SK-N-SH (cell line): ENCODE measurements at regions not wholly inside any gene's neighbourhood (a gene's known extent, or its start where the extent isn't known, plus 50 kb on each side); places are given as distances from the start of the nearest gene placed in this dataset.

Experiments used
- CTCF ChIA-PET: fragments of 300-600, 350-600 bp; formaldehyde crosslinking; extraction: SDS; loops from one replicate; lab custom pipeline; 2021; lab: Yijun Ruan, JAX
- POLR2A ChIA-PET: fragments of 350-600 bp; sonication (Branson Sonifier 250); formaldehyde crosslinking; extraction: SDS; loops from one replicate; lab custom pipeline; 2020; ENCODE audit warnings: antibody characterized with exemption, inconsistent platforms; lab: Yijun Ruan, JAX
- DNase-seq: peaks from one replicate; pipeline ENCODE4 v3.0.0; 2012
- H2AFZ ChIP-seq: fragments of 200-600 bp; sonication (generic); 2 replicates; pipeline ENCODE4 v1.8.1; 2016; ENCODE audit warnings: antibody characterized with exemption, mild to moderate bottlenecking, low read depth
- H3F3A ChIP-seq: fragments of 200-600 bp; sonication (generic); replicated peaks from 2 replicates; pipeline ENCODE3; 2016; ENCODE audit warnings: antibody characterized with exemption, mild to moderate bottlenecking; ENCODE audit not compliant: insufficient read depth
- H3K27ac ChIP-seq, 2 experiments: fragments of 200-500 bp in 1 of 2; fragments of 200-600 bp in 1 of 2; sonication (Bioruptor generic) in 1 of 2; sonication (generic), shearing (Covaris generic) in 1 of 2; 2 replicates each; pipeline versions ENCODE4 v1.5.1 to v1.6.1; 2014 to 2016; ENCODE audit warnings: low read depth in 2 of 2, inconsistent platforms in 1 of 2, low read length in 1 of 2, mild to moderate bottlenecking in 1 of 2, mixed read lengths in 1 of 2
- H3K27me3 ChIP-seq: fragments of 200-600 bp; sonication (generic), shearing (Covaris generic); 2 replicates; pipeline ENCODE4 v1.6.1; 2016; ENCODE audit warnings: mixed run types; ENCODE audit not compliant: insufficient read depth
- H3K36me3 ChIP-seq, 2 experiments: fragments of 200-500 bp in 1 of 2; fragments of 200-600 bp in 1 of 2; sonication (Bioruptor generic) in 1 of 2; sonication (generic) in 1 of 2; replicated peaks in 1 of 2; 2 replicates each; pipeline versions ENCODE3 to v1.5.1; 2014 to 2016; ENCODE audit warnings: low read length in 1 of 2, mild to moderate bottlenecking in 1 of 2; ENCODE audit not compliant: insufficient read depth in 2 of 2, control insufficient read depth in 1 of 2
- H3K4me1 ChIP-seq, 2 experiments: fragments of 200-500 bp in 1 of 2; fragments of 200-600 bp in 1 of 2; sonication (Bioruptor generic) in 1 of 2; sonication (generic), shearing (Covaris generic) in 1 of 2; 2 replicates each; pipeline versions ENCODE4 v1.5.1 to v1.6.1; 2014 to 2016; ENCODE audit warnings: low read depth in 1 of 2, low read length in 1 of 2, mixed run types in 1 of 2; ENCODE audit not compliant: insufficient read depth in 2 of 2, control insufficient read depth in 1 of 2
- H3K4me2 ChIP-seq: fragments of 200-600 bp; sonication (generic), shearing (Covaris generic); 2 replicates; pipeline ENCODE4 v1.6.1; 2017; ENCODE audit warnings: mixed run types
- H3K4me3 ChIP-seq, 2 experiments: fragments of 200-500 bp in 1 of 2; fragments of 200-600 bp in 1 of 2; sonication (Bioruptor generic) in 1 of 2; sonication (generic), shearing (Covaris generic) in 1 of 2; 2 replicates each; pipeline versions ENCODE4 v1.5.1 to v1.8.1; 2014 to 2016; ENCODE audit warnings: low read depth in 2 of 2, inconsistent platforms in 1 of 2, low read length in 1 of 2, mild to moderate bottlenecking in 1 of 2, mixed read lengths in 1 of 2, moderate library complexity in 1 of 2
- H3K79me2 ChIP-seq: fragments of 200-600 bp; sonication (generic); 2 replicates; pipeline ENCODE4 v1.8.1; 2017; ENCODE audit warnings: mild to moderate bottlenecking; ENCODE audit not compliant: insufficient read depth
- H3K9ac ChIP-seq: fragments of 200-600 bp; sonication (generic); 2 replicates; pipeline ENCODE4 v1.6.1; 2017; ENCODE audit warnings: mixed run types
- H3K9me2 ChIP-seq: fragments of 200-600 bp; sonication (generic); 2 replicates; pipeline ENCODE4 v1.6.1; 2017; ENCODE audit warnings: mixed run types
- H3K9me3 ChIP-seq: fragments of 200-600 bp; sonication (generic); 2 replicates; pipeline ENCODE4 v1.6.1; 2017; ENCODE audit warnings: mixed run types, mild to moderate bottlenecking, moderate library complexity
- H4K20me1 ChIP-seq: fragments of 200-600 bp; sonication (generic); 2 replicates; pipeline ENCODE4 v1.6.1; 2017; ENCODE audit warnings: mild to moderate bottlenecking, mixed run types; ENCODE audit not compliant: insufficient read depth
- EZH2phosphoT487 ChIP-seq: fragments of 200-600 bp; sonication (generic); IDR thresholded peaks from 2 replicates; pipeline ENCODE4 v1.6.1; 2017; ENCODE audit warnings: low read depth, mixed run types, mild to moderate bottlenecking, antibody characterized with exemption, moderate library complexity, borderline replicate concordance
- FOXM1 ChIP-seq: IDR thresholded peaks from 2 replicates; pipeline ENCODE4 v1.4.0; 2012; ENCODE audit warnings: low read depth, mild to moderate bottlenecking
- JUND ChIP-seq: IDR thresholded peaks from 2 replicates; pipeline ENCODE4 v1.4.0; 2012
- MEF2A ChIP-seq: IDR thresholded peaks from 2 replicates; pipeline ENCODE4 v1.4.0; 2012; ENCODE audit warnings: low read depth, borderline replicate concordance
- MXI1 ChIP-seq: IDR thresholded peaks from 2 replicates; pipeline ENCODE4 v1.6.1; 2012; ENCODE audit warnings: mild to moderate bottlenecking, low read depth, low read length, improper control_type of control experiment
- NFIC ChIP-seq: IDR thresholded peaks from 2 replicates; pipeline ENCODE4 v1.4.0; 2012; ENCODE audit warnings: borderline replicate concordance
- NRF1 ChIP-seq: IDR thresholded peaks from 2 replicates; pipeline ENCODE4 v1.6.1; 2012; ENCODE audit warnings: low read depth, mild to moderate bottlenecking, low read length
- POLR2AphosphoS5 ChIP-seq: IDR thresholded peaks from 2 replicates; pipeline ENCODE4 v1.6.1; 2012; ENCODE audit warnings: low read depth, low read length
- RAD21 ChIP-seq: IDR thresholded peaks from 2 replicates; pipeline ENCODE4 v1.6.1; 2012; ENCODE audit warnings: mild to moderate bottlenecking, low read length
- RFX5 ChIP-seq: IDR thresholded peaks from 2 replicates; pipeline ENCODE4 v1.6.1; 2012; ENCODE audit warnings: mild to moderate bottlenecking, improper control_type of control experiment, low read length
- RXRA ChIP-seq: IDR thresholded peaks from 2 replicates; pipeline ENCODE4 v1.4.0; 2012; ENCODE audit warnings: low read depth, mild to moderate bottlenecking, borderline replicate concordance
- SIN3A ChIP-seq: IDR thresholded peaks from 2 replicates; pipeline ENCODE4 v1.6.1; 2012; ENCODE audit warnings: low read depth, mild to moderate bottlenecking, low read length, moderate library complexity, borderline replicate concordance
- TAF1 ChIP-seq: IDR thresholded peaks from 2 replicates; pipeline ENCODE4 v1.6.1; 2012; ENCODE audit warnings: low read depth, mild to moderate bottlenecking, low read length, moderate library complexity, borderline replicate concordance
- TEAD4 ChIP-seq: IDR thresholded peaks from 2 replicates; pipeline ENCODE4 v1.4.0; 2012; ENCODE audit warnings: mild to moderate bottlenecking, borderline replicate concordance; ENCODE audit not compliant: insufficient read depth
- WGBS: methylation state at CpG from one replicate; pipeline ENCODE4 v1.1.6; 2017; ENCODE audit warnings: low lambda C conversion rate; 5-methylcytosine and 5-hydroxymethylcytosine counted together
- TF ChIP-seq, protein P1 (sequence below): IDR thresholded peaks from 2 replicates; pipeline ENCODE4 v1.4.0; 2012; ENCODE audit warnings: low read depth
- TF ChIP-seq, protein P2 (sequence below): IDR thresholded peaks from 2 replicates; pipeline ENCODE4; 2012
- TF ChIP-seq, protein P3 (sequence below): IDR thresholded peaks from 2 replicates; pipeline ENCODE4 v1.6.1; 2012; ENCODE audit warnings: mild to moderate bottlenecking, low read depth, low read length, moderate library complexity
- TF ChIP-seq, protein P4 (sequence below): fragments of 200-600 bp; sonication (generic); IDR thresholded peaks from 2 replicates; pipeline ENCODE4 v1.6.1; 2017; ENCODE audit warnings: antibody characterized with exemption, mild to moderate bottlenecking, moderate library complexity

DNA sequence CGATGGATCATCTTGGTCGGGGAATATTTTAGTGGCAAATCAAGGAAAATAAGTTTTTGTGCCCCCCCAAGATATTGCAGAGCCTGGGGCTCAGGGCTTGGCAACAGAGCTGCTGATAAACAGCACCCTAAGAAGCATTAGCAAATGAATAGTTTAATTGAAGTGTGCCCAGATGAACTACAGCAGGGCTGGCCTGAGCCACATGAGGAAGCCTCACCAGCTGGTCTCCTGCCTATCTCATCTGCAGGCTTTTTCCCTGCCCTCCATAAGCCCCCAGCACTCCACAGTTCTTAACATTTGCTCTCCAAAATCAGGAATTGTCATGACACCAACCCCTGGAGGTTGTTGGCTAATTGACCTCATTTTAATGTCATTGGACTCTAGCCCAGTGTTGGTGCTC lies 480.2 kb downstream of the HS3ST3B1 start (continued):
- TF ChIP-seq JUND = no peak
- no peak for TF ChIP-seq SIN3A
- no peak for TF ChIP-seq POLR2AphosphoS5

DNA sequence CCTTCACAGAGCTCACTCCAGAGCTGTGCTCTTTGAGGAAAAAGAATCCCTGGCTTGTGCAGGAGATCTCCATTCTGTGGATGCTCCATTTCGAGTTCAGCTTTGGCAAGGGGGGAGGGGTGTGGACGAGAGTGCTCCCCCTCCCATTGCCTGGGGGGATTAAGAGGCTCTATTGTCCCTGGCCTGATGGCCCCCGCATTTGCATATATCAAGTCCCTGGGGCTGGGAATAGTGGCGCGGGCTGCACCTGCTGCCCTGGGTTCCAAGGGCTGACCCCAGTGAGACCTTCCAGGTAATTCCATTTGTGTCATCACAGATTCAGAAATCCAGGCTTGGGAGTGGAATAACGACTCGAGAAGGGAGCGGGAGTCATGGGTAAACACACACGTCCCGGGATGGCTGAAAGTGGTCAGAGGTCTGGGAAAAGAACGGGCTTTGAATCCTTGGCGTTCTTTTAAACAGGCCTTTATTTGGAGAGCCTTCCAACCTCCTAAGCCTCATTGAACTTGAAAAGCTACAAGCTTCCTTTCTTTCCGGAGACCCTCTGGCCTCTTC lies 479.3 kb downstream of the HS3ST3B1 start:
- H3K9ac ChIP-seq = no peak overlapping the region
- H2AFZ ChIP-seq = no peak overlapping the region
- no peaks in the 10 kb centered on the region for H3K4me1 ChIP-seq
- no peaks in the 10 kb centered on the region for H3K9me3 ChIP-seq
- ChIA-PET CTCF (interaction anchor here (0.6 to 0.7 kb wide), 2 partner anchors 100 to 259 kb away, joined by 3 read pairs; no protein-coding TSS in a partner anchor), POLR2A (no interaction called here)
- peaks cover 14% of the 10 kb centered on the region; the same call in 1 of the 2 replicates for H3K27me3 ChIP-seq
- H3K4me2 ChIP-seq = no peak overlapping the region
- WGBS = 9% methylated on average over 13 of the region's 13 CpGs
- no peak for DNase-seq
- H3K79me2 ChIP-seq = no peaks in the 10 kb centered on the region
- H3K36me3 ChIP-seq = no peaks in the 10 kb centered on the region
- TF ChIP-seq, protein P1, sequence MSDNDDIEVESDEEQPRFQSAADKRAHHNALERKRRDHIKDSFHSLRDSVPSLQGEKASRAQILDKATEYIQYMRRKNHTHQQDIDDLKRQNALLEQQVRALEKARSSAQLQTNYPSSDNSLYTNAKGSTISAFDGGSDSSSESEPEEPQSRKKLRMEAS = no peak
- TF ChIP-seq MEF2A (no peak), RXRA (no peak), TEAD4 (no peak), MXI1 (no peak), FOXM1 (no peak), RAD21 (no peak), EZH2phosphoT487 (no peak), TAF1 (no peak), RFX5 (no peak), NRF1 (no peak), NFIC (no peak)
- TF ChIP-seq, protein P2, sequence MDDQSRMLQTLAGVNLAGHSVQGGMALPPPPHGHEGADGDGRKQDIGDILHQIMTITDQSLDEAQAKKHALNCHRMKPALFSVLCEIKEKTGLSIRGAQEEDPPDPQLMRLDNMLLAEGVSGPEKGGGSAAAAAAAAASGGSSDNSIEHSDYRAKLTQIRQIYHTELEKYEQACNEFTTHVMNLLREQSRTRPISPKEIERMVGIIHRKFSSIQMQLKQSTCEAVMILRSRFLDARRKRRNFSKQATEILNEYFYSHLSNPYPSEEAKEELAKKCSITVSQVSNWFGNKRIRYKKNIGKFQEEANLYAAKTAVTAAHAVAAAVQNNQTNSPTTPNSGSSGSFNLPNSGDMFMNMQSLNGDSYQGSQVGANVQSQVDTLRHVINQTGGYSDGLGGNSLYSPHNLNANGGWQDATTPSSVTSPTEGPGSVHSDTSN = no peak
- TF ChIP-seq, protein P3, sequence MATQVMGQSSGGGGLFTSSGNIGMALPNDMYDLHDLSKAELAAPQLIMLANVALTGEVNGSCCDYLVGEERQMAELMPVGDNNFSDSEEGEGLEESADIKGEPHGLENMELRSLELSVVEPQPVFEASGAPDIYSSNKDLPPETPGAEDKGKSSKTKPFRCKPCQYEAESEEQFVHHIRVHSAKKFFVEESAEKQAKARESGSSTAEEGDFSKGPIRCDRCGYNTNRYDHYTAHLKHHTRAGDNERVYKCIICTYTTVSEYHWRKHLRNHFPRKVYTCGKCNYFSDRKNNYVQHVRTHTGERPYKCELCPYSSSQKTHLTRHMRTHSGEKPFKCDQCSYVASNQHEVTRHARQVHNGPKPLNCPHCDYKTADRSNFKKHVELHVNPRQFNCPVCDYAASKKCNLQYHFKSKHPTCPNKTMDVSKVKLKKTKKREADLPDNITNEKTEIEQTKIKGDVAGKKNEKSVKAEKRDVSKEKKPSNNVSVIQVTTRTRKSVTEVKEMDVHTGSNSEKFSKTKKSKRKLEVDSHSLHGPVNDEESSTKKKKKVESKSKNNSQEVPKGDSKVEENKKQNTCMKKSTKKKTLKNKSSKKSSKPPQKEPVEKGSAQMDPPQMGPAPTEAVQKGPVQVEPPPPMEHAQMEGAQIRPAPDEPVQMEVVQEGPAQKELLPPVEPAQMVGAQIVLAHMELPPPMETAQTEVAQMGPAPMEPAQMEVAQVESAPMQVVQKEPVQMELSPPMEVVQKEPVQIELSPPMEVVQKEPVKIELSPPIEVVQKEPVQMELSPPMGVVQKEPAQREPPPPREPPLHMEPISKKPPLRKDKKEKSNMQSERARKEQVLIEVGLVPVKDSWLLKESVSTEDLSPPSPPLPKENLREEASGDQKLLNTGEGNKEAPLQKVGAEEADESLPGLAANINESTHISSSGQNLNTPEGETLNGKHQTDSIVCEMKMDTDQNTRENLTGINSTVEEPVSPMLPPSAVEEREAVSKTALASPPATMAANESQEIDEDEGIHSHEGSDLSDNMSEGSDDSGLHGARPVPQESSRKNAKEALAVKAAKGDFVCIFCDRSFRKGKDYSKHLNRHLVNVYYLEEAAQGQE = no peak
- TF ChIP-seq, protein P4, sequence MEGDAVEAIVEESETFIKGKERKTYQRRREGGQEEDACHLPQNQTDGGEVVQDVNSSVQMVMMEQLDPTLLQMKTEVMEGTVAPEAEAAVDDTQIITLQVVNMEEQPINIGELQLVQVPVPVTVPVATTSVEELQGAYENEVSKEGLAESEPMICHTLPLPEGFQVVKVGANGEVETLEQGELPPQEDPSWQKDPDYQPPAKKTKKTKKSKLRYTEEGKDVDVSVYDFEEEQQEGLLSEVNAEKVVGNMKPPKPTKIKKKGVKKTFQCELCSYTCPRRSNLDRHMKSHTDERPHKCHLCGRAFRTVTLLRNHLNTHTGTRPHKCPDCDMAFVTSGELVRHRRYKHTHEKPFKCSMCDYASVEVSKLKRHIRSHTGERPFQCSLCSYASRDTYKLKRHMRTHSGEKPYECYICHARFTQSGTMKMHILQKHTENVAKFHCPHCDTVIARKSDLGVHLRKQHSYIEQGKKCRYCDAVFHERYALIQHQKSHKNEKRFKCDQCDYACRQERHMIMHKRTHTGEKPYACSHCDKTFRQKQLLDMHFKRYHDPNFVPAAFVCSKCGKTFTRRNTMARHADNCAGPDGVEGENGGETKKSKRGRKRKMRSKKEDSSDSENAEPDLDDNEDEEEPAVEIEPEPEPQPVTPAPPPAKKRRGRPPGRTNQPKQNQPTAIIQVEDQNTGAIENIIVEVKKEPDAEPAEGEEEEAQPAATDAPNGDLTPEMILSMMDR = no peak
- TF ChIP-seq, all 33 proteins: peak for 0
- no peaks in the 10 kb centered on the region for H4K20me1 ChIP-seq
- no peaks in the 10 kb centered on the region for H3K9me2 ChIP-seq
- no peak overlapping the region for H3K4me3 ChIP-seq
- no peak overlapping the region for H3K27ac ChIP-seq
- H3F3A ChIP-seq = no peaks in the 10 kb centered on the region
